ENCODE measurements at regions not wholly inside any gene's neighbourhood (a gene's known extent, or its start where the extent isn't known, plus 50 kb on each side); places are given as distances from the start of the nearest gene placed in this dataset.

DNA sequence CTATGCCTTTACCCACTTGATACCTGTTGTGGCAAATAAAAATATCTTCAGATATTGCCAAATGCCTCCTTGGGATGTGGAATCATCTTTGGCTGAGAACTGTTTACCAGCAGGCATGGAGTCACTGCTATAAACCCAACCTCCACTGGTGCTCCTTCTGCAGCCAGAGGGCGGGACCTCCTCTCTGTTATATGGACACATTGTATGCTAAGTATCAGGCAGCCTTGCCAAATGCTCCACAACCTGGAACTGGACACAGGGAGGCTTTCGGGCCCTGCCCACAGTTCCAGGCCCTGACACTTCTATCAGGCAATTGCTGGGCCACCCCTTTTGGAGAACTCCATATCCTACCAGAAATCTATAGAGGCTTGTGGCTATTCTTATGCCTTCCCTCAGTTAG is 201.0 kb downstream of the TMX1 start:
- no peak overlapping the region for H3K9ac ChIP-seq (ENCODE audit: low read depth in 1 of 2, low read length in 2 of 2)
- H3K4me3 ChIP-seq (ENCODE audit: low read length in 2 of 2): no peak overlapping the region
- H3K36me3 ChIP-seq (ENCODE audit: control insufficient read depth in 2 of 2, insufficient read depth in 2 of 2, low read length in 2 of 2): no peaks in the 10 kb centered on the region
- H3K4me1 ChIP-seq (ENCODE audit: control insufficient read depth in 2 of 2, insufficient read depth in 2 of 2, low read length in 2 of 2): no peaks in the 10 kb centered on the region
- H3K9me3 ChIP-seq (ENCODE audit: control insufficient read depth in 2 of 2, low read length in 2 of 2): no peaks in the 10 kb centered on the region
- no peak overlapping the region for H3K27ac ChIP-seq (ENCODE audit: low read depth in 2 of 2, low read length in 2 of 2)
- H3K27me3 ChIP-seq (ENCODE audit: control insufficient read depth in 2 of 2, insufficient read depth in 2 of 2, low read length in 2 of 2): no peaks in the 10 kb centered on the region

DNA sequence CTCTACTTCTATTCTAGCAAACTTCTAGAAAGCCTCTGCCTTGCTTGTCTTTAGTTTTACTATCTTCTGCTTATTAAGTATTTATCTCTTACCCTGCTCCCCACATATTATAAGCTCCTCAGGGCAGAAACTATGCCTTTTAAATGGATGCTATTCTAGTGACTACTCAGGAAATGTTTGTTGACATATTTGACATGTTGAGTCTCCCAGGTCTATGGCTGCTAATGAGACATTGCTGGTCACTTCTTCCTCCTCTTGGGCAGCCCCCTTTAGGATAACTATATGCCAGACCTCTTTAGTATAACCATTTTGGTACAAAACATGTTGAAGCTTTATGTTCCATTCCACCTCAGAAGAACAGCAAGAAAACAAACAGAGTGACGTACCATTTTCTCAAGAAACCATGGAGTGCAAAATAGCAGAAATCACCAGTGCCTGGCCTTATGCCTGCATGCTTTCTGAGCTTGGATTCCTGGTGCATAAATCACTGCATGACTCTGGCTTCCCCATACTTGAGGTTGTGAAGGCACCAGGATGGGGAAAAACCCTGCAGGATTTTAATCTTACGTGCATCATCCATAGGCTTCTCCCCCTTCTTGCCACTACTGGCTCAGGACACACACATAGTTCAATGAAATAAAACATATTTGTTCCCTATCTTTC is 202.6 kb downstream of the TMX1 start:
- H3K4me3 ChIP-seq (ENCODE audit: low read length in 2 of 2): no peak overlapping the region
- H3K36me3 ChIP-seq (ENCODE audit: control insufficient read depth in 2 of 2, insufficient read depth in 2 of 2, low read length in 2 of 2): no peaks in the 10 kb centered on the region
- H3K27me3 ChIP-seq (ENCODE audit: control insufficient read depth in 2 of 2, insufficient read depth in 2 of 2, low read length in 2 of 2): no peaks in the 10 kb centered on the region
- no peak overlapping the region for H3K27ac ChIP-seq (ENCODE audit: low read depth in 2 of 2, low read length in 2 of 2)
- no peak overlapping the region for H3K9ac ChIP-seq (ENCODE audit: low read depth in 1 of 2, low read length in 2 of 2)
- no peaks in the 10 kb centered on the region for H3K4me1 ChIP-seq (ENCODE audit: control insufficient read depth in 2 of 2, insufficient read depth in 2 of 2, low read length in 2 of 2)
- no peaks in the 10 kb centered on the region for H3K9me3 ChIP-seq (ENCODE audit: control insufficient read depth in 2 of 2, low read length in 2 of 2)

DNA sequence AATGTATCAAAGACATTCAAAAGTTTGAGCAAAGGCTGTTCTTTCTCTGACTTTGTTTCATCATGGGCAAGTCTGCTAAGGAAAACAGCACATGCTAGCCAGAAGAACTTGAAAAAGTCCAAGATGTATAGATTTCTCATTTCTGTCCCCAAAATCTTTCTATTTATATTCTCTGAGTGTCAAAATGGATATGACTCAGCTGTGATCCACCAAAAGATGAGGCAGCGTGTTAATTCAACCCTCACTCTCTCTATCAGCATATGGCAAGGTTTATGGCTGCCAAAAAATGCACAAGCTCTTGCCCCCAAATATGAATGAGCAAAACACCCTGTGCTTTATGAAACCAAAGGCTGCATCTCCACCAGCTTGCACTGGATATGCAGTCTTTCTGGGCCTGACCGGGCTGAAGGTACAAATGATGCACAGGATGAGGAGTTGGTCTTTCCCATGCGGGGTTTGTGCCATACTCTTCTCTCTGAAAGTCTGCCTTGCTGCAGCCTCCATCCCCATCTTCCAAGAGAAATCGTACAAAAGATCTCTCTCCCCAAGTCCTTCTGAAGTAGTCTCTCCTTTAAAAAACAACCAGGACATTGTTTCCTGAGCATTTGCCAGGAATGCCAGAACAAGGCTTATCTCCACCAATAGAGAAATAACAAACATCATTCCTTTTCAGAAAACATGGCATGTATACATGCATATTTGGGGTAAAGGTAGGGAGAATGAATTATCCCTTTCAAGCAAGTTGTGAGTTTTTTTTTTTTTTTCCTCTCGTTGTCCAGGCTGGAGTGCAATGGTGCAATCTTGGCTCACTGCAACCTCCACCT is 203.4 kb downstream of the TMX1 start:
- Histone ChIP-seq H3K36me3 (ENCODE audit: control insufficient read depth in 2 of 2, insufficient read depth in 2 of 2, low read length in 2 of 2) (no peaks in the 10 kb centered on the region), H3K4me1 (ENCODE audit: control insufficient read depth in 2 of 2, insufficient read depth in 2 of 2, low read length in 2 of 2) (no peaks in the 10 kb centered on the region), H3K27ac (ENCODE audit: low read depth in 2 of 2, low read length in 2 of 2) (no peak overlapping the region)

DNA sequence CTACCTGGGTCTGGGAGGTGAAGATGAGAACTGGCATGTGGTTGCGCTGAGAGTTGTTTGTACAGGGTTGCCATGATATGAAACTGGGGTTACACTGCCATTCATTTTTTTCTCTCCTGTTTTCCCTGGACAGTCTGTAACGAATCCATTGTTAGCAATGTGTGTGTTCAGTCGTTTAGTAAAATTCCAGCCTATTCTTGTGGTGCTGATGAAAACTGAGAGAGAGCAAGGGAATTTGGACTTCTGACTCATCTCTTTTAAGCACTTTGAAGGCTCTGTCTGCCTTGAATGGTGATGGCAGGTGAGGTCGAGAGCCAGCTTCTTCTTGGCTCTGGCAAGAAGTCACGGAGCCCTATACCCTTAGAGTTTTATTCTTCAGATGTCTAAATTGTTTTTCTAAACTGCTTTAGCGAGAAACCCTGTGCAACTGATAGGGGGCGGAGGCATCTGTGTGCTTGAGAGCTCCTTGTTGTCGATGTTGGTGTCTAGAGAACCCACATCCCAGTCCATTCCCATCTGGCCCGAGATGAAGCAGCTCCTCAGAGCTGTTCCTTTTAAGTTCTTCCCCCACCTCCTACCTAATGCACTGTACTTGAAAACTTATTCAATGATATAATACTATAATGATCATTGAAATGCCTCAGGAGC is 204.4 kb downstream of the TMX1 start:
- Histone ChIP-seq H3K4me1 (ENCODE audit: control insufficient read depth in 2 of 2, insufficient read depth in 2 of 2, low read length in 2 of 2) (no peaks in the 10 kb centered on the region), H3K4me3 (ENCODE audit: low read length in 2 of 2) (no peak overlapping the region), H3K27ac (ENCODE audit: low read depth in 2 of 2, low read length in 2 of 2) (no peak overlapping the region), H3K36me3 (ENCODE audit: control insufficient read depth in 2 of 2, insufficient read depth in 2 of 2, low read length in 2 of 2) (no peaks in the 10 kb centered on the region), H3K27me3 (ENCODE audit: control insufficient read depth in 2 of 2, insufficient read depth in 2 of 2, low read length in 2 of 2) (no peaks in the 10 kb centered on the region), H3K9me3 (ENCODE audit: control insufficient read depth in 2 of 2, low read length in 2 of 2) (no peaks in the 10 kb centered on the region), H3K9ac (ENCODE audit: low read depth in 1 of 2, low read length in 2 of 2) (no peak overlapping the region)

More for the DNA sequence above, 203.4 kb downstream of the TMX1 start:
- Histone ChIP-seq H3K4me3 (ENCODE audit: low read length in 2 of 2) (no peak overlapping the region), H3K9me3 (ENCODE audit: control insufficient read depth in 2 of 2, low read length in 2 of 2) (no peaks in the 10 kb centered on the region), H3K27me3 (ENCODE audit: control insufficient read depth in 2 of 2, insufficient read depth in 2 of 2, low read length in 2 of 2) (no peaks in the 10 kb centered on the region), H3K9ac (ENCODE audit: low read depth in 1 of 2, low read length in 2 of 2) (no peak overlapping the region)

DNA sequence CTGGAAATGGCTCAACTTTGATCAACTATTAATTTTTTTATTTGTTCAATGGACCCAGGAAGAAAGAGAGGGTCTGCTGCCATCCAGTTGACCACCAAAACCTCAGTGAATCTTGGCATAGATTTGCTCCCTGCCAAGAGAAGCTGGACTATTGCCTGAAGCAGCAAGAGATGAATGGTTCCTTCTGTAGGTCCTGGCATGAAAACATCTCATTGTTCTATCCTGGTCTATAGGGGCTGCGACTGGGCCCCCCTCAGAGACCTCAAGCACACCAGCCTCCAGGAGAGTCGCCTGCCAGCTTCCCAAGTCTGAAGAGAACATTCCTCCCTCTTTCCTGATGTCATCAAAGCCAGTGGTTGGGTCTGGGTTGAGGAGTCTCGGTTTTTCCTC is 204.9 kb downstream of the TMX1 start:
- no peaks in the 10 kb centered on the region for H3K27me3 ChIP-seq (ENCODE audit: control insufficient read depth in 2 of 2, insufficient read depth in 2 of 2, low read length in 2 of 2)
- H3K4me1 ChIP-seq (ENCODE audit: control insufficient read depth in 2 of 2, insufficient read depth in 2 of 2, low read length in 2 of 2): no peaks in the 10 kb centered on the region
- H3K9ac ChIP-seq (ENCODE audit: low read depth in 1 of 2, low read length in 2 of 2): no peak overlapping the region
- no peak overlapping the region for H3K4me3 ChIP-seq (ENCODE audit: low read length in 2 of 2)
- no peaks in the 10 kb centered on the region for H3K36me3 ChIP-seq (ENCODE audit: control insufficient read depth in 2 of 2, insufficient read depth in 2 of 2, low read length in 2 of 2)
- H3K9me3 ChIP-seq (ENCODE audit: control insufficient read depth in 2 of 2, low read length in 2 of 2): no peaks in the 10 kb centered on the region
- no peak overlapping the region for H3K27ac ChIP-seq (ENCODE audit: low read depth in 2 of 2, low read length in 2 of 2)

DNA sequence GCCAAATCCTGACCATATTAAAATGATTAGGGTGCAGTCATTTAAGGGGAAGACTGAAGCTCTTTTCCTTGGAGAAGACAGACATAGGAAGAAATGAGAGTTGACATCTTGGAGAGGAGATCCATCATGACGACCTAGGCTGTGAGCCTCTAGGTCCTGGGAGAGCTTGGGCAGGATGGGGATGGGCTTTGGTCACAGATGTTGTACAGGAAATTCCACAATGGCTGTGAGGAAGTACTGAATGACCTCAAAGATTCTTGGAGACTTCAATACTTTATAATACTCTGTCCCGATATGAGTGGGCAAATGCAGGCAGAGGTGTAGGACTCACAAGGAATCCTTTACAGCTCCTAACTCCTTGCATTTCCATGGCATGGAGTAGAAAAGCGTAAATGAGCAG is 204.9 kb upstream of the FRMD6 start:
- H3K9me3 ChIP-seq (ENCODE audit: control insufficient read depth in 2 of 2, low read length in 2 of 2): no peaks in the 10 kb centered on the region
- no peaks in the 10 kb centered on the region for H3K27me3 ChIP-seq (ENCODE audit: control insufficient read depth in 2 of 2, insufficient read depth in 2 of 2, low read length in 2 of 2)
- no peaks in the 10 kb centered on the region for H3K4me1 ChIP-seq (ENCODE audit: control insufficient read depth in 2 of 2, insufficient read depth in 2 of 2, low read length in 2 of 2)
- H3K36me3 ChIP-seq (ENCODE audit: control insufficient read depth in 2 of 2, insufficient read depth in 2 of 2, low read length in 2 of 2): no peaks in the 10 kb centered on the region
- H3K9ac ChIP-seq (ENCODE audit: low read depth in 1 of 2, low read length in 2 of 2): no peak overlapping the region
- no peak overlapping the region for H3K27ac ChIP-seq (ENCODE audit: low read depth in 2 of 2, low read length in 2 of 2)
- H3K4me3 ChIP-seq (ENCODE audit: low read length in 2 of 2): no peak overlapping the region

DNA sequence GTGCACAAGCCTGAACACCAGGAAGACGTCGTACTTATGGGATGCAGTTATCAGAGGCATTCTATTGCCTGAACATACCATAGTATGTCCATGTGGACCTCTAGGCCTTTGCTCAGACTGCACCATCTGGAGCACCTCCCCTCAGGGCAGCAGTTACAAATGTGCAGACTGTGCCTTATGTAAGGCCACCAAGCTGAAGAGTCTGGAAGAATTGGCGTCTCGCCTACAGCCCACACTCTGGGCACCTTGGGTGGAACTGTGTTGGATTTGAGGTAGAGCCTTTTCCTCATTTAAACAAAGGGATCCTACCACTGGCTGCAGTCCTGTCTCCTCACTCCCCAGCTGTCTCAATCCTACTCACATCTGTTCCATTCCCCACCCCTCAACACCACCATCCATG is 204.3 kb upstream of the FRMD6 start:
- H3K4me1 ChIP-seq (ENCODE audit: control insufficient read depth in 2 of 2, insufficient read depth in 2 of 2, low read length in 2 of 2): no peaks in the 10 kb centered on the region
- no peak overlapping the region for H3K27ac ChIP-seq (ENCODE audit: low read depth in 2 of 2, low read length in 2 of 2)

DNA sequence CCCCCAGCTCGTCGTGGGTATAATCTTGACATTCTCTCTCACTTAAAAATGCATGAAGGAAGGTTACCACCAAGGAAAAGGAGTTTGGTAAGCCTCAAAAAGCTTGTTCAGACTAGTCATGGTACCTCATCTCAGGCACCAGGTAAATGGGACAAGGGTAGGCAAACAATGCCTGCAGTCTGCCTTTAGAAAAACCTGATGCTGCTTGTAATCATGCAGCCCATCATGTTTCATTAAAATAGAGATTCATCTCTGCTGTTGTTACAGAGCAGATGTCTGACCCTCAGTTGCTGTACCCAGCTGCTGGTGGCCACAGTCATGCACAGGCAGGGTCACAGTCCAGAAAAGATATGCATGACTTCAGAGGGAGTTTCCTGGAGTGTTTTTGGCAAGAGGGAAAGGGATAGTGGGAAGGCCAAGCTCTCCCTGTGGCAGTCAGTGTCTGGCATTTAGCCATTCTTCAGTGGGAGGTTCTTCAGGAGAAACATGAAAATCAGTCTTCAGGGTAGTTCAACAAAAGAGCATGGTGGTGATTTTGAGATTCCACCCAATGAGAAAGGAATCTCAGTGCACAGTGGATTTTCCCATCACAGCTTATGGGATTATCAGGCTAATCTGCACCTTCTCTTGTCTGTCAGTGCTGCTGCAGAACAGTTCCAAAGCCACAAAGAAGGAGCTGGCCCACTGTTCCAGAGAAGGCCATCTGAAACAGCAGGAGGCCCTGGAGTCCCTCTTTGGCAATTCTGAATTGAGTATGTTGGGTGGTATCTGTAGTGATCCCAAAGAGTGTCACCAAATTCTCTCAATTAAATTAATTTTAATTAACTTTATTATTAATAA is 202.7 kb upstream of the FRMD6 start:
- H3K4me3 ChIP-seq (ENCODE audit: low read length in 2 of 2): no peak overlapping the region
- H3K4me1 ChIP-seq (ENCODE audit: control insufficient read depth in 2 of 2, insufficient read depth in 2 of 2, low read length in 2 of 2): no peaks in the 10 kb centered on the region
- no peak overlapping the region for H3K27ac ChIP-seq (ENCODE audit: low read depth in 2 of 2, low read length in 2 of 2)
- H3K27me3 ChIP-seq (ENCODE audit: control insufficient read depth in 2 of 2, insufficient read depth in 2 of 2, low read length in 2 of 2): no peaks in the 10 kb centered on the region
- no peak overlapping the region for H3K9ac ChIP-seq (ENCODE audit: low read depth in 1 of 2, low read length in 2 of 2)
- no peaks in the 10 kb centered on the region for H3K9me3 ChIP-seq (ENCODE audit: control insufficient read depth in 2 of 2, low read length in 2 of 2)
- H3K36me3 ChIP-seq (ENCODE audit: control insufficient read depth in 2 of 2, insufficient read depth in 2 of 2, low read length in 2 of 2): no peaks in the 10 kb centered on the region

More for the DNA sequence above, 204.3 kb upstream of the FRMD6 start:
- Histone ChIP-seq H3K36me3 (ENCODE audit: control insufficient read depth in 2 of 2, insufficient read depth in 2 of 2, low read length in 2 of 2) (no peaks in the 10 kb centered on the region), H3K27me3 (ENCODE audit: control insufficient read depth in 2 of 2, insufficient read depth in 2 of 2, low read length in 2 of 2) (no peaks in the 10 kb centered on the region), H3K4me3 (ENCODE audit: low read length in 2 of 2) (no peak overlapping the region), H3K9me3 (ENCODE audit: control insufficient read depth in 2 of 2, low read length in 2 of 2) (no peaks in the 10 kb centered on the region), H3K9ac (ENCODE audit: low read depth in 1 of 2, low read length in 2 of 2) (no peak overlapping the region)

DNA sequence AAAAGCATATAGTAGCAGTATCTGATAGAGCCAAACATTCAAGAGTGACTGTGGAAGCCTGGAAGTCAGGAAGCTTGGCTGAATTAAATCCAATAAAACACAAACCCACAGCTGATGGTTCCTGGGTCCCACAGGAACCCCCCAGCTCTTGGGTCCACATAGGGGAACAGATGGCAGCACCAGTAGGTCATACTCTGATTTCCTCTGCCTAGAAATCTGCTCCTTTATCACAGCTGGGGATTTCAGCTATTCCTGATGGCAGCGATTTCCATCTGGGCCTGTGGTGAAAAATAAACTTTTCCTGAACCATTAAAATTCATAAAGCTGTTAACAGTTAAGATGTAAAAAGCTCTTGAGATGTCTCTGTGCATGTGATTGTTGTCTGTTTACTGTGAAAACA is 202.0 kb upstream of the FRMD6 start:
- no peak overlapping the region for H3K9ac ChIP-seq (ENCODE audit: low read depth in 1 of 2, low read length in 2 of 2)
- no peaks in the 10 kb centered on the region for H3K36me3 ChIP-seq (ENCODE audit: control insufficient read depth in 2 of 2, insufficient read depth in 2 of 2, low read length in 2 of 2)
- no peaks in the 10 kb centered on the region for H3K9me3 ChIP-seq (ENCODE audit: control insufficient read depth in 2 of 2, low read length in 2 of 2)
- H3K4me3 ChIP-seq (ENCODE audit: low read length in 2 of 2): no peak overlapping the region
- no peaks in the 10 kb centered on the region for H3K27me3 ChIP-seq (ENCODE audit: control insufficient read depth in 2 of 2, insufficient read depth in 2 of 2, low read length in 2 of 2)
- no peaks in the 10 kb centered on the region for H3K4me1 ChIP-seq (ENCODE audit: control insufficient read depth in 2 of 2, insufficient read depth in 2 of 2, low read length in 2 of 2)
- no peak overlapping the region for H3K27ac ChIP-seq (ENCODE audit: low read depth in 2 of 2, low read length in 2 of 2)
